Tibial nerve (tissue), 4 donors: ENCODE measurements at regions not wholly inside any gene's neighbourhood (a gene's known extent, or its start where the extent isn't known, plus 50 kb on each side); places are given as distances from the start of the nearest gene placed in this dataset.
"Not testable (repeated sequence)": the region's sequence is repeated elsewhere in the genome, so short reads cannot be mapped to it uniquely, and the experiment has no call there.

ENCODE experiments used
- DNase-seq, 2 donors: peaks; one replicate each; pipeline ENCODE4 v3.0.0-alpha.2; 2019; ENCODE audit warnings: low spot score in 2 of 2
- H3K27ac ChIP-seq, 4 donors: fragments of 200-600 bp; sonication (generic) in 3 of 4; one replicate each; pipeline ENCODE4 v1.5.1; 2017 to 2019; ENCODE audit warnings: mild to moderate bottlenecking in 1 of 4
- H3K27me3 ChIP-seq, 2 donors: fragments of 200-600 bp; sonication (generic) in 1 of 2; one replicate each; pipeline versions ENCODE4 v1.5.1 to v1.6.0; 2017 to 2019
- H3K36me3 ChIP-seq, 3 donors: fragments of 200-600 bp; sonication (generic); one replicate each; pipeline ENCODE4 v1.5.1; 2018 to 2019
- H3K4me1 ChIP-seq, 4 donors: fragments of 200-600 bp; sonication (generic) in 3 of 4; one replicate each; pipeline ENCODE4 v1.5.1; 2017 to 2019
- H3K4me3 ChIP-seq, 4 donors: fragments of 200-600 bp; sonication (generic) in 3 of 4; one replicate each; pipeline ENCODE4 v1.5.1; 2017 to 2019; ENCODE audit warnings: mild to moderate bottlenecking in 1 of 4, moderate library complexity in 1 of 4
- H3K9me3 ChIP-seq, 4 donors: fragments of 200-600 bp; sonication (generic) in 3 of 4; one replicate each; pipeline ENCODE4 v1.5.1; 2017 to 2019
- CTCF ChIP-seq, 5 experiments: fragments of 200-600 bp in 3 of 5; fragments of 450-650 bp in 2 of 5; sonication (generic) in 3 of 5; IDR thresholded peaks; one replicate each; pipeline ENCODE4 v1.5.1; 2016 to 2019; ENCODE audit warnings: antibody characterized with exemption in 5 of 5, mild to moderate bottlenecking in 3 of 5, moderate library complexity in 2 of 5
- EP300 ChIP-seq, 2 donors: sonication (generic); formaldehyde crosslinking; IDR thresholded peaks; one replicate each; pipeline ENCODE4 v1.6.1; 2017; ENCODE audit warnings: antibody characterized with exemption in 2 of 2, mild to moderate bottlenecking in 1 of 2
- POLR2A ChIP-seq, 2 donors: fragments of 450-650 bp; IDR thresholded peaks; one replicate each; pipeline ENCODE4 v1.6.1; 2017; ENCODE audit warnings: antibody characterized with exemption in 2 of 2, mild to moderate bottlenecking in 2 of 2, moderate library complexity in 2 of 2
- WGBS, 2 donors: methylation state at CpG; one replicate each; pipeline ENCODE4 v1.1.5; 2018; 5-methylcytosine and 5-hydroxymethylcytosine counted together

GRCh38 chr5:118392491-118392890 lies 595.9 kb downstream of the DTWD2 start:
- WGBS, 2 donors = 80 to 83% methylated on average over 6 of the region's 6 CpGs
- DNase-seq = no peak
- TF ChIP-seq CTCF (IDR thresholded peaks at IDR 0.05) (no peak), EP300 (IDR thresholded peaks at IDR 0.05) (no peak), POLR2A (IDR thresholded peaks at IDR 0.05) (no peak)

GRCh38 chr5:118382931-118383330 lies 605.4 kb downstream of the DTWD2 start:
- H3K4me3 ChIP-seq, H3K27me3 ChIP-seq, H3K27ac ChIP-seq, DNase-seq, H3K36me3 ChIP-seq: not testable (repeated sequence)
- H3K9me3 ChIP-seq = peaks cover 0 to 19% (median 0%) of the 10 kb centered on the region in 4 donors
- 95 to 96% methylated on average over 15 of the region's 15 CpGs for WGBS, 2 donors
- peaks cover 0 to 13% (median 0%) of the 10 kb centered on the region in 4 donors for H3K4me1 ChIP-seq

More at GRCh38 chr5:118392491-118392890, 595.9 kb downstream of the DTWD2 start:
- Histone ChIP-seq H3K27me3 (no peaks in the 10 kb centered on the region), H3K9me3 (peaks cover 0 to 1% (median 0%) of the 10 kb centered on the region in 4 donors), H3K36me3 (no peaks in the 10 kb centered on the region), H3K4me1 (no peaks in the 10 kb centered on the region), H3K27ac (no peak overlapping the region), H3K4me3 (no peak overlapping the region)

- 50 to 73% methylated on average over 2 of the region's 2 CpGs for WGBS, 2 donors
- Histone ChIP-seq H3K4me1 (peaks cover 0 to 13% (median 0%) of the 10 kb centered on the region in 4 donors), H3K27me3 (no peaks in the 10 kb centered on the region), H3K27ac (no peak overlapping the region), H3K4me3 (no peak overlapping the region), H3K9me3 (peaks cover 0 to 10% (median 0%) of the 10 kb centered on the region in 4 donors), H3K36me3 (no peaks in the 10 kb centered on the region)
- no peak for DNase-seq
- no peak for TF ChIP-seq CTCF (IDR thresholded peaks at IDR 0.05)
- no peak for TF ChIP-seq POLR2A (IDR thresholded peaks at IDR 0.05)
- TF ChIP-seq EP300 (IDR thresholded peaks at IDR 0.05) = no peak
Measured at GRCh38 chr5:118379470-118379869, 608.9 kb downstream of the DTWD2 start.

- Histone ChIP-seq H3K27me3 (no peaks in the 10 kb centered on the region), H3K9me3 (peaks cover 0 to 10% (median 0%) of the 10 kb centered on the region in 4 donors), H3K27ac (no peak overlapping the region), H3K36me3 (no peaks in the 10 kb centered on the region), H3K4me3 (no peak overlapping the region), H3K4me1 (peaks cover 0 to 13% (median 0%) of the 10 kb centered on the region in 4 donors)
- TF ChIP-seq CTCF (IDR thresholded peaks at IDR 0.05) = no peak
- TF ChIP-seq POLR2A (IDR thresholded peaks at IDR 0.05) = no peak
- TF ChIP-seq EP300 (IDR thresholded peaks at IDR 0.05) = no peak
- DNase-seq = no peak
- WGBS, 2 donors = 28 to 42% methylated on average over 1 of the region's 1 CpG
Measured at GRCh38 chr5:118378959-118379358, 609.4 kb downstream of the DTWD2 start.

- no peak overlapping the region for H3K4me3 ChIP-seq
- peaks cover 0 to 17% (median 0%) of the 10 kb centered on the region in 4 donors for H3K4me1 ChIP-seq
- H3K27me3 ChIP-seq = no peaks in the 10 kb centered on the region
- DNase-seq = no peak
- H3K9me3 ChIP-seq = no peaks in the 10 kb centered on the region
- TF ChIP-seq POLR2A (IDR thresholded peaks at IDR 0.05) = no peak
- no peak for TF ChIP-seq CTCF (IDR thresholded peaks at IDR 0.05)
- TF ChIP-seq EP300 (IDR thresholded peaks at IDR 0.05) = no peak
- H3K36me3 ChIP-seq = no peaks in the 10 kb centered on the region
- H3K27ac ChIP-seq = no peak overlapping the region
Measured at GRCh38 chr5:118377420-118377819, 610.9 kb downstream of the DTWD2 start.
